Uterus (tissue), 3 donors: ENCODE measurements at regions not wholly inside any gene's neighbourhood (a gene's known extent, or its start where the extent isn't known, plus 50 kb on each side); places are given as distances from the start of the nearest gene placed in this dataset.
"Not testable (repeated sequence)": the region's sequence is repeated elsewhere in the genome, so short reads cannot be mapped to it uniquely, and the experiment has no call there.

Experiments used
- DNase-seq, 2 donors: peaks; one replicate each; pipeline ENCODE4 v3.0.0-alpha.2; 2019 to 2020
- H3K27ac ChIP-seq, 2 donors: fragments of 200-600 bp; sonication (generic); 1 replicate in 1 of 2; 2 replicates in 1 of 2; pipeline ENCODE4 v1.5.1; 2016 to 2018
- H3K27me3 ChIP-seq, 2 donors: fragments of 200-600 bp; sonication (generic); one replicate each; pipeline ENCODE4 v1.5.1; 2018 to 2019; ENCODE audit warnings: control low read depth in 1 of 2
- H3K36me3 ChIP-seq, 2 donors: fragments of 200-600 bp; sonication (generic); one replicate each; pipeline ENCODE4 v1.5.1; 2019; ENCODE audit warnings: control low read depth in 1 of 2
- H3K4me1 ChIP-seq, 2 donors: fragments of 200-600 bp; sonication (generic); one replicate each; pipeline ENCODE4 v1.5.1; 2018 to 2019; ENCODE audit warnings: control low read depth in 1 of 2
- H3K4me3 ChIP-seq, 2 donors: fragments of 200-600 bp; sonication (generic); 1 replicate in 1 of 2; 2 replicates in 1 of 2; pipeline ENCODE4 v1.5.1; 2018 to 2019; ENCODE audit warnings: mild to moderate bottlenecking in 1 of 2
- H3K9me3 ChIP-seq, 2 donors: fragments of 200-600 bp; sonication (generic); one replicate each; pipeline ENCODE4 v1.5.1; 2019; ENCODE audit warnings: control low read depth in 1 of 2
- POLR2A ChIP-seq, 2 donors: fragments of 450-650 bp; IDR thresholded peaks; one replicate each; pipeline ENCODE4 v1.6.1; 2016; ENCODE audit warnings: antibody characterized with exemption in 2 of 2, mild to moderate bottlenecking in 1 of 2, moderate library complexity in 1 of 2
- intact Hi-C: fragments of 100-400 bp; cut with DNase I; formaldehyde crosslinking; loops from one replicate; pipeline ENCODE4 v1.15.1; 2023; ENCODE audit warnings: low total_unique reads
- TF ChIP-seq, protein P1 (sequence below), 4 experiments: fragments of 200-600 bp in 2 of 4; fragments of 450-650 bp in 2 of 4; sonication (generic) in 2 of 4; IDR thresholded peaks; one replicate each; pipeline ENCODE4 v1.5.1; 2016 to 2019; ENCODE audit warnings: antibody characterized with exemption in 4 of 4, mild to moderate bottlenecking in 2 of 4, moderate library complexity in 1 of 4
- donor health status: DM: yes; HTN: yes; CAD: no.

DNA sequence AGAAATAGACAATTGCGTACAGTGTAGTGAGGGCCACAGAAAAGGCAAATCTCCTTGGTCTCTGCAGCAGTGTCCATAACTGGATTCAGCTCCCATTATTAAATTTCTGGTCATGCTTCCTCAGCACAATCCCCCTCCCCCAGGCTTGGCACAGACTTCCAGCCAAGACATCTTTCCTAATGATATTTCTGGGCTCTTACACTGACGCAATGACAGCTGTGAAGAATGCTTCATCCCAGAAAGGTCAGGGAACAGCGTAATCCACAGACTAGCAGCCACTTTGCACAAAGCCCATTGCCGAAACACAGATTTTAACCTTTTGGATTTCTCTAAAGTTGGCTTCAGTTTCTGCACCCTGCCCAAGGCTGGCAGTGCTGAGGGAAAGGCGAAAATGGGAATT lies 597.6 kb upstream of the CPEB2 start:
- H3K36me3 ChIP-seq, result no peaks in the 10 kb centered on the region
- H3K4me3 ChIP-seq, result no peak overlapping the region
- TF ChIP-seq, protein P1, sequence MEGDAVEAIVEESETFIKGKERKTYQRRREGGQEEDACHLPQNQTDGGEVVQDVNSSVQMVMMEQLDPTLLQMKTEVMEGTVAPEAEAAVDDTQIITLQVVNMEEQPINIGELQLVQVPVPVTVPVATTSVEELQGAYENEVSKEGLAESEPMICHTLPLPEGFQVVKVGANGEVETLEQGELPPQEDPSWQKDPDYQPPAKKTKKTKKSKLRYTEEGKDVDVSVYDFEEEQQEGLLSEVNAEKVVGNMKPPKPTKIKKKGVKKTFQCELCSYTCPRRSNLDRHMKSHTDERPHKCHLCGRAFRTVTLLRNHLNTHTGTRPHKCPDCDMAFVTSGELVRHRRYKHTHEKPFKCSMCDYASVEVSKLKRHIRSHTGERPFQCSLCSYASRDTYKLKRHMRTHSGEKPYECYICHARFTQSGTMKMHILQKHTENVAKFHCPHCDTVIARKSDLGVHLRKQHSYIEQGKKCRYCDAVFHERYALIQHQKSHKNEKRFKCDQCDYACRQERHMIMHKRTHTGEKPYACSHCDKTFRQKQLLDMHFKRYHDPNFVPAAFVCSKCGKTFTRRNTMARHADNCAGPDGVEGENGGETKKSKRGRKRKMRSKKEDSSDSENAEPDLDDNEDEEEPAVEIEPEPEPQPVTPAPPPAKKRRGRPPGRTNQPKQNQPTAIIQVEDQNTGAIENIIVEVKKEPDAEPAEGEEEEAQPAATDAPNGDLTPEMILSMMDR (IDR thresholded peaks at IDR 0.05), result no peak
- TF ChIP-seq POLR2A (IDR thresholded peaks at IDR 0.05), result no peak
- H3K27me3 ChIP-seq, result no peaks in the 10 kb centered on the region
- no peaks in the 10 kb centered on the region for H3K9me3 ChIP-seq
- intact Hi-C loops, result no loop called here
- no peaks in the 10 kb centered on the region for H3K4me1 ChIP-seq
- H3K27ac ChIP-seq, result no peak overlapping the region
- no peak for DNase-seq

DNA sequence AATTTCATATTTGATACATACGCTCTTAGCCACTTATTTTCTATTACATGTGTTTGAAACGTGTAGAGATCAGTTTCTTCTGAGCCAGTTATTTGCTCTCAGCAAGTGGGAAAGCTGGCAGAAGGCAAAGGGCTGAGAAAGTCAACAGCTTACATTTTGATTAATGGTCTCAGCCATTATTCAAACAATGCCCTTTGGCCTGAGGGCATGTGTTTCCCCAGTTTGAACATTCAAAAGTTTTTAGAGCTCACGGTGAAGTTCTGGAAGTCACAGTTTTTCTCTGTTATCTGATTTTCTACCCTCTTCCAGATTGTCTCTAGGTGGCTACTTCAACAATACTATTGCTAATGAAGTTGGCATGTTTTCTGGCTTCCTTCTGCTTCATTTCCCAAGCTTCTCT lies 591.8 kb upstream of the CPEB2 start:
- Histone ChIP-seq H3K27ac (no peak overlapping the region), H3K9me3 (no peaks in the 10 kb centered on the region), H3K4me3 (no peak overlapping the region), H3K36me3 (no peaks in the 10 kb centered on the region), H3K4me1 (no peaks in the 10 kb centered on the region), H3K27me3 (no peaks in the 10 kb centered on the region)
- TF ChIP-seq, protein P1 (IDR thresholded peaks at IDR 0.05), result no peak
- TF ChIP-seq POLR2A (IDR thresholded peaks at IDR 0.05), result no peak
- DNase-seq, result no peak
- intact Hi-C loops, result no loop called here

DNA sequence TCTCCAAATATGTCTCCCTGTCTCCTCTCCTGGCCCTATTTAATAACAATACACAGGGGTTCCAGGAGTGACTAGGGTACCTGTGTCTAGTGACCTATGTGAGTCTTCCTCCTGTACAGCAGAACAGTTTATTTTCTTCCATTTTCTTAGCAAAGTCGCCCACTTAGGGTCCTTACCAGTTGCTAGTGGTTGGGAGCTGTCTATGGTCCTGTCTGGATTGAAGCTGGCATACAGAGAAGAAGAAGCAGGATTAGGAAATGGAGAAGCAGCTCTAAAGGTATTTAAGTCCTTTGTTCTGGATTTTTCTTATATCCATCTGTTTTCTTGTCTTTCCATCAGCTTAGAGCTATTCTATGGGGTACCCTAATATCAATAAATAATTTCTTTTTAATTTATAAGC lies 587.1 kb upstream of the CPEB2 start:
- TF ChIP-seq, protein P1 (IDR thresholded peaks at IDR 0.05), result no peak
- TF ChIP-seq POLR2A (IDR thresholded peaks at IDR 0.05), result no peak
- Histone ChIP-seq H3K36me3 (no peaks in the 10 kb centered on the region), H3K9me3 (no peaks in the 10 kb centered on the region), H3K4me3 (no peak overlapping the region), H3K27ac (no peak overlapping the region), H3K4me1 (no peaks in the 10 kb centered on the region), H3K27me3 (no peaks in the 10 kb centered on the region)
- DNase-seq, result no peak
- intact Hi-C loops, result no loop called here

DNA sequence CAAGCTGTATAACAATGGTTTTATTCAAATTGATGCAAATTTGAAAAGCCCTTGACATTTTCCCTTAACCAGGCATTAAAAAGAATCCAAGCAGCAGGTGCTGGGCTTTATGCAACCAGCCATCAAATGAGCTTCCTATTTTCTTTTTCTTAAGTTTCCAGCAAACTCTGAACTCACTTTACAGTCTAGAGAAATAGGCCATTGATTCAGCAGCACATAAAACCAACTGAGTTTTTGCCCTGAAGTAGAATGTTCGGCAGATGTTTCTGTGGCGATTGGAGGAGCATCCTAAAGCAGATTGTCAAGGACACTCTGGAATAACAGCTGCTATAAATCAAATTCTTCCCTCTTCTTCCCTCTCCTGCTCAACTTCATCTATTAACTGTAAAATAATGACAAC lies 582.8 kb upstream of the CPEB2 start:
- Histone ChIP-seq H3K9me3 (no peaks in the 10 kb centered on the region), H3K27ac (no peak overlapping the region), H3K36me3 (no peaks in the 10 kb centered on the region), H3K4me3 (no peak overlapping the region), H3K4me1 (no peaks in the 10 kb centered on the region), H3K27me3 (no peaks in the 10 kb centered on the region)
- intact Hi-C loops, result no loop called here
- DNase-seq, result no peak
- TF ChIP-seq POLR2A (IDR thresholded peaks at IDR 0.05), result no peak

DNA sequence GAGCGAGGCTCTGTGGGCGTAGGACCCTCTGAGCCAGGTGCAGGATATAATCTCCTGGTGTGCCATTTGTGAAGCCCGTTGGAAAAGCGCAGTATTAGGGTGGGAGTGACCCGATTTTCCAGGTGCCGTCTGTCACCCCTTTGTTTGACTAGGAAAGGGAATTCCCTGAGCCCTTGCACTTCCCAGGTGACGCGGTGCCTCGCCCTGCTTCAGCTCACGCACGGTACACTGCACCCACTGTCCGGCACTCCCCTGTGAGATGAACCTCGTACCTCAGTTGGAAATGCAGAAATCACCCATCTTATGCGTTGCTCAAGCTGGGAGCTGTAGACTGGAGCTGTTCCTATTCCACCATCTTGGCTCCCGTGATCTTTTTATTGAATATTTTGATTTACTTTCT lies 576.0 kb upstream of the CPEB2 start:
- H3K9me3 ChIP-seq, H3K36me3 ChIP-seq, H3K27me3 ChIP-seq, H3K4me3 ChIP-seq, DNase-seq, H3K27ac ChIP-seq, intact Hi-C loops, H3K4me1 ChIP-seq: not testable (repeated sequence)

DNA sequence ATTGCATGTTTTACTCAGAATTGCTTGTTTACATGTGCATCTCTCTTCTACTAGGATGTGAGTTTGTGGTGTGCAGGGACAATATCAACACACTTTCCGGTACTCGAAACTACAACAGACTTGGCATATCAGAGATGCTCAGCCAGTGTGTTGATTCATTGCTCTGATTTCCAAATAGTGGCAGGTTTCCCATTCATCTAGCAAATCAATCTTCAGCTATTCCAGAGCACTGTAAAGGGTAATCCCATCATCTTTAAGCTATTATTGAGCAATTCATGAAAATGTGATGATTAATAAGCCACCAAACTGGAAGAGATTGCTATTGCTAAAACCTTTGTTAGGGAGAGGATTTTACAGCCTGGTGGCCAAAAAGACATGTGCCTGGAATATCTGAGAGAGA lies 574.2 kb upstream of the CPEB2 start:
- H3K9me3 ChIP-seq, result no peaks in the 10 kb centered on the region
- no peak for DNase-seq
- TF ChIP-seq, protein P1 (IDR thresholded peaks at IDR 0.05), result no peak
- no peak for TF ChIP-seq POLR2A (IDR thresholded peaks at IDR 0.05)
- no peak overlapping the region for H3K4me3 ChIP-seq
- H3K4me1 ChIP-seq, result no peaks in the 10 kb centered on the region
- H3K36me3 ChIP-seq, result no peaks in the 10 kb centered on the region
- no peak overlapping the region for H3K27ac ChIP-seq
- no peaks in the 10 kb centered on the region for H3K27me3 ChIP-seq
- intact Hi-C loops, result no loop called here
